ENCODE measurements at regions not wholly inside any gene's neighbourhood (a gene's known extent, or its start where the extent isn't known, plus 50 kb on each side); places are given as distances from the start of the nearest gene placed in this dataset.

DNA sequence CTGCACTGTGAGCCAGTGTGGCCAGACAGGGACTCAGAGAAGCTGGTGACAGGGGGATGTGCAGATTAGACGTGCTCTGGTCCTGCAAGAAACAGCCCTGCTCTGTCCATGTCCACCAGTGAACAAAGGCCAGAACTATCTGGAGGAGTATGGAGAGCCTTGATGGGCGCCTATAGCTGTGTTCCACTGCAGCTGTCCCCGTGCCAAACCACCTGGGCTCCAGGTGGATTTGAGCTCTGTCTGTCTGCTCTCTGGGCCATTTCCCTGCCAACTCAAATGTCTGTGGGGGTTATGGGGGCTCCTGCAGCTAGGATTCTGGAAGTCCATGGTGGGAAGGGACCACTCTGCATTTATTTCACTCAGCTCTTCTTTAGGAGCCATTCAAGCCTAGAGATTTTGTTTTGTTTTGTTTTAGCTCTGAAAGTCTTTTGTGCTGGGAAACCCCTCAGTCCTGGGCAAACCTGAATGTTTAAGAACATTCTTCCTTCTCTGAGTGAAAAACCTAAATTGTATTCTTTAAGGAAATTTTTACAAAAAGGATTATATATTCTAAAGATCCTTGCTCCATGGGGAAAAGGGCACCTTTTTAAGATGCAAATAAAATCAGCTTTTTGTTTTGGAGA lies 1039.5 kb upstream of the SORCS1 start:
- no TSS peak for BruUV-seq (replicated peaks)
- CTCF ChIA-PET (ENCODE audit: unreplicated experiment), result interaction anchor here (1.2 kb wide), 1 partner anchor 14 kb away, joined by 3 read pairs; no protein-coding TSS in a partner anchor
- intact Hi-C loops (cut with micrococcal nuclease; ENCODE audit: unreplicated experiment), result no loop called here

DNA sequence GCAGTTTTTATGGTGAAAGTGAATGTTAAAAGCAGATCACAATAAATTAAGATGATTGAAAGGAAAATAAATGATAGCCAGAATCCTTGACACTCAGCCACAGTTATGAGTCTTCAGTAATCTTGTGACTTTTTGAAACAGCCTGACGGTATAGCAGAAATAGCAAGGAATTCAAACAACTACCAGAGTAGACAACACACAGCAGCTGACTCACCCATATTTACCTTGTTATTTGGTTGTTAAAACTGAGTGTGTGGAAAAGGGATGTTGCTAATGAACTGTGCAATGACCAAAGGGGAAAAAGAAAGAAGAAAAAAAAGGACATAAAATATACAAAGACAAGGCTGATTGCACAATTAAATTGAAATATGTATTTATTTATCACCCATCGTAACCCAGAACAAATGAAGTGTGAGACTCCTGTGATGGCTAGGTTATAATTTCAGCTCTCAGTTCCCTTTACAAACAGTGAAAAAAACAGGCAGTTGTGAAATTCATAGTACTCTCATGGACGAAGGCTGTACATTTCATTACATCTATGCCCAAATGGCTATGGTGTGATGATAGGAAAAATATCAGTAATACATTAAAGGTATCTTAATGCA lies 1023.0 kb upstream of the SORCS1 start:
- Histone ChIP-seq H3K27ac (ENCODE audit: low read depth, low read length, poor library complexity, severe bottlenecking) (no peak overlapping the region), H4K20me1 (ENCODE audit: insufficient read depth, low read length) (no peaks in the 10 kb centered on the region), H3K9me3 (ENCODE audit: low read length) (no peaks in the 10 kb centered on the region), H2AFZ (ENCODE audit: low read length) (no peak overlapping the region), H3K36me3 (ENCODE audit: insufficient read depth, low read length) (no peaks in the 10 kb centered on the region), H3K9me2 (ENCODE audit: insufficient read depth, low read length) (no peaks in the 10 kb centered on the region), H3K4me1 (ENCODE audit: insufficient read depth, low read length, poor library complexity, severe bottlenecking) (no peaks in the 10 kb centered on the region), H3K4me2 (ENCODE audit: low read length) (no peak overlapping the region), H3K79me2 (ENCODE audit: insufficient read depth, low read depth, low read length) (no peaks in the 10 kb centered on the region), H3K4me3 (ENCODE audit: low read depth, low read length, poor library complexity, severe bottlenecking) (no peak overlapping the region)
- no peak for TF ChIP-seq EZH2phosphoT487 (IDR thresholded peaks at IDR 0.05; ENCODE audit: borderline replicate concordance, low read depth, low read length)
- TF ChIP-seq, protein P1, sequence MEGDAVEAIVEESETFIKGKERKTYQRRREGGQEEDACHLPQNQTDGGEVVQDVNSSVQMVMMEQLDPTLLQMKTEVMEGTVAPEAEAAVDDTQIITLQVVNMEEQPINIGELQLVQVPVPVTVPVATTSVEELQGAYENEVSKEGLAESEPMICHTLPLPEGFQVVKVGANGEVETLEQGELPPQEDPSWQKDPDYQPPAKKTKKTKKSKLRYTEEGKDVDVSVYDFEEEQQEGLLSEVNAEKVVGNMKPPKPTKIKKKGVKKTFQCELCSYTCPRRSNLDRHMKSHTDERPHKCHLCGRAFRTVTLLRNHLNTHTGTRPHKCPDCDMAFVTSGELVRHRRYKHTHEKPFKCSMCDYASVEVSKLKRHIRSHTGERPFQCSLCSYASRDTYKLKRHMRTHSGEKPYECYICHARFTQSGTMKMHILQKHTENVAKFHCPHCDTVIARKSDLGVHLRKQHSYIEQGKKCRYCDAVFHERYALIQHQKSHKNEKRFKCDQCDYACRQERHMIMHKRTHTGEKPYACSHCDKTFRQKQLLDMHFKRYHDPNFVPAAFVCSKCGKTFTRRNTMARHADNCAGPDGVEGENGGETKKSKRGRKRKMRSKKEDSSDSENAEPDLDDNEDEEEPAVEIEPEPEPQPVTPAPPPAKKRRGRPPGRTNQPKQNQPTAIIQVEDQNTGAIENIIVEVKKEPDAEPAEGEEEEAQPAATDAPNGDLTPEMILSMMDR (conservative IDR thresholded peaks at IDR 0.05; ENCODE audit: low read length), result no peak
- ChIA-PET CTCF (ENCODE audit: unreplicated experiment) (no interaction called here), POLR2A (no interaction called here)
- intact Hi-C loops (cut with micrococcal nuclease; ENCODE audit: unreplicated experiment), result no loop called here
- no peak for DNase-seq (ENCODE audit: low spot score)
- BruUV-seq (replicated peaks), result no TSS peak

More for the DNA sequence above, 1039.5 kb upstream of the SORCS1 start:
- Histone ChIP-seq H2AFZ (ENCODE audit: low read length) (no peak overlapping the region), H4K20me1 (ENCODE audit: insufficient read depth, low read length) (no peaks in the 10 kb centered on the region), H3K4me2 (ENCODE audit: low read length) (no peak overlapping the region), H3K9me2 (ENCODE audit: insufficient read depth, low read length) (no peaks in the 10 kb centered on the region), H3K36me3 (ENCODE audit: insufficient read depth, low read length) (no peaks in the 10 kb centered on the region), H3K27ac (ENCODE audit: low read depth, low read length, poor library complexity, severe bottlenecking) (no peak overlapping the region), H3K4me3 (ENCODE audit: low read depth, low read length, poor library complexity, severe bottlenecking) (no peak overlapping the region), H3K9me3 (ENCODE audit: low read length) (no peaks in the 10 kb centered on the region), H3K79me2 (ENCODE audit: insufficient read depth, low read depth, low read length) (no peaks in the 10 kb centered on the region), H3K4me1 (ENCODE audit: insufficient read depth, low read length, poor library complexity, severe bottlenecking) (no peaks in the 10 kb centered on the region)
- POLR2A ChIA-PET, result interaction anchor here (0.6 to 1.5 kb wide), 7 partner anchors 10 to 375 kb away, joined by 3 to 8 read pairs (median 3); no protein-coding TSS in a partner anchor
- no peak for TF ChIP-seq EZH2phosphoT487 (IDR thresholded peaks at IDR 0.05; ENCODE audit: borderline replicate concordance, low read depth, low read length)
- TF ChIP-seq, protein P1 (conservative IDR thresholded peaks at IDR 0.05; ENCODE audit: low read length), result no peak
- DNase-seq (ENCODE audit: low spot score), result no peak

- BruUV-seq (replicated peaks), result no TSS peak
- intact Hi-C loops (cut with micrococcal nuclease; ENCODE audit: unreplicated experiment), result no loop called here
- H4K20me1 ChIP-seq (ENCODE audit: insufficient read depth, low read length), result no peaks in the 10 kb centered on the region
- H3K4me2 ChIP-seq (ENCODE audit: low read length), result no peak overlapping the region
- no peaks in the 10 kb centered on the region for H3K9me3 ChIP-seq (ENCODE audit: low read length)
- no peaks in the 10 kb centered on the region for H3K9me2 ChIP-seq (ENCODE audit: insufficient read depth, low read length)
- no peak overlapping the region for H3K4me3 ChIP-seq (ENCODE audit: low read depth, low read length, poor library complexity, severe bottlenecking)
- no peak for TF ChIP-seq EZH2phosphoT487 (IDR thresholded peaks at IDR 0.05; ENCODE audit: borderline replicate concordance, low read depth, low read length)
- TF ChIP-seq, protein P1 (conservative IDR thresholded peaks at IDR 0.05; ENCODE audit: low read length), result no peak
- H3K36me3 ChIP-seq (ENCODE audit: insufficient read depth, low read length), result no peaks in the 10 kb centered on the region
- no peaks in the 10 kb centered on the region for H3K4me1 ChIP-seq (ENCODE audit: insufficient read depth, low read length, poor library complexity, severe bottlenecking)
- POLR2A ChIA-PET, result interaction anchor here (0.6 kb wide), 1 partner anchor 1071 kb away, joined by 5 read pairs; no protein-coding TSS in a partner anchor
- H3K27ac ChIP-seq (ENCODE audit: low read depth, low read length, poor library complexity, severe bottlenecking), result no peak overlapping the region
- no peak overlapping the region for H2AFZ ChIP-seq (ENCODE audit: low read length)
- DNase-seq (ENCODE audit: low spot score), result no peak
- CTCF ChIA-PET (ENCODE audit: unreplicated experiment), result no interaction called here
- no peaks in the 10 kb centered on the region for H3K79me2 ChIP-seq (ENCODE audit: insufficient read depth, low read depth, low read length)
Observed at GRCh38 chr10:108184114-108184513, 1019.6 kb upstream of the SORCS1 start.

All from OCI-LY7 (cell line).